Uterus (tissue), 3 donors: ENCODE measurements at regions not wholly inside any gene's neighbourhood (a gene's known extent, or its start where the extent isn't known, plus 50 kb on each side); places are given as distances from the start of the nearest gene placed in this dataset.

ENCODE experiments used
- DNase-seq, 2 donors: peaks; one replicate each; pipeline ENCODE4 v3.0.0-alpha.2; 2019 to 2020
- H3K27ac ChIP-seq, 2 donors: fragments of 200-600 bp; sonication (generic); 1 replicate in 1 of 2; 2 replicates in 1 of 2; pipeline ENCODE4 v1.5.1; 2016 to 2018
- H3K27me3 ChIP-seq, 2 donors: fragments of 200-600 bp; sonication (generic); one replicate each; pipeline ENCODE4 v1.5.1; 2018 to 2019; ENCODE audit warnings: control low read depth in 1 of 2
- H3K36me3 ChIP-seq, 2 donors: fragments of 200-600 bp; sonication (generic); one replicate each; pipeline ENCODE4 v1.5.1; 2019; ENCODE audit warnings: control low read depth in 1 of 2
- H3K4me1 ChIP-seq, 2 donors: fragments of 200-600 bp; sonication (generic); one replicate each; pipeline ENCODE4 v1.5.1; 2018 to 2019; ENCODE audit warnings: control low read depth in 1 of 2
- H3K4me3 ChIP-seq, 2 donors: fragments of 200-600 bp; sonication (generic); 1 replicate in 1 of 2; 2 replicates in 1 of 2; pipeline ENCODE4 v1.5.1; 2018 to 2019; ENCODE audit warnings: mild to moderate bottlenecking in 1 of 2
- H3K9me3 ChIP-seq, 2 donors: fragments of 200-600 bp; sonication (generic); one replicate each; pipeline ENCODE4 v1.5.1; 2019; ENCODE audit warnings: control low read depth in 1 of 2
- CTCF ChIP-seq, 4 experiments: fragments of 200-600 bp in 2 of 4; fragments of 450-650 bp in 2 of 4; sonication (generic) in 2 of 4; IDR thresholded peaks; one replicate each; pipeline ENCODE4 v1.5.1; 2016 to 2019; ENCODE audit warnings: antibody characterized with exemption in 4 of 4, mild to moderate bottlenecking in 2 of 4, moderate library complexity in 1 of 4
- POLR2A ChIP-seq, 2 donors: fragments of 450-650 bp; IDR thresholded peaks; one replicate each; pipeline ENCODE4 v1.6.1; 2016; ENCODE audit warnings: antibody characterized with exemption in 2 of 2, mild to moderate bottlenecking in 1 of 2, moderate library complexity in 1 of 2
- intact Hi-C: fragments of 100-400 bp; cut with DNase I; formaldehyde crosslinking; loops from one replicate; pipeline ENCODE4 v1.15.1; 2023; ENCODE audit warnings: low total_unique reads
- donor health status: DM: yes; HTN: yes; CAD: no.

GRCh38 chr12:97169889-97170567 is 263.0 kb downstream of the NEDD1 start:
- no peak for TF ChIP-seq POLR2A (IDR thresholded peaks at IDR 0.05)
- TF ChIP-seq CTCF (IDR thresholded peaks at IDR 0.05): no peak
- Histone ChIP-seq H3K9me3 (no peaks in the 10 kb centered on the region), H3K4me1 (no peaks in the 10 kb centered on the region), H3K4me3 (no peak overlapping the region), H3K27ac (no peak overlapping the region), H3K36me3 (no peaks in the 10 kb centered on the region), H3K27me3 (no peaks in the 10 kb centered on the region)
- DNase-seq: no peak
- intact Hi-C loops: loop anchor here (10.0 kb wide), 1 partner anchor 1705 kb away; no protein-coding TSS in a partner anchor

GRCh38 chr12:97173688-97174410 is 266.8 kb downstream of the NEDD1 start:
- TF ChIP-seq POLR2A (IDR thresholded peaks at IDR 0.05) (no peak), CTCF (IDR thresholded peaks at IDR 0.05) (no peak)
- Histone ChIP-seq H3K27ac (no peak overlapping the region), H3K27me3 (no peaks in the 10 kb centered on the region), H3K4me1 (no peaks in the 10 kb centered on the region), H3K36me3 (no peaks in the 10 kb centered on the region), H3K9me3 (no peaks in the 10 kb centered on the region), H3K4me3 (no peak overlapping the region)
- intact Hi-C loops: loop anchor here (10.0 kb wide), 1 partner anchor 1701 kb away; no protein-coding TSS in a partner anchor
- no peak for DNase-seq

GRCh38 chr12:97177481-97177880 is 270.4 kb downstream of the NEDD1 start:
- Histone ChIP-seq H3K9me3 (no peaks in the 10 kb centered on the region), H3K27ac (no peak overlapping the region), H3K4me3 (no peak overlapping the region), H3K4me1 (no peaks in the 10 kb centered on the region), H3K27me3 (no peaks in the 10 kb centered on the region), H3K36me3 (no peaks in the 10 kb centered on the region)
- intact Hi-C loops: loop anchor here (10.0 kb wide), 1 partner anchor 1697 kb away; no protein-coding TSS in a partner anchor
- no peak for TF ChIP-seq CTCF (IDR thresholded peaks at IDR 0.05)
- TF ChIP-seq POLR2A (IDR thresholded peaks at IDR 0.05): no peak
- no peak for DNase-seq

- TF ChIP-seq POLR2A (IDR thresholded peaks at IDR 0.05) (no peak), CTCF (IDR thresholded peaks at IDR 0.05) (no peak)
- no peaks in the 10 kb centered on the region for H3K4me1 ChIP-seq
- H3K36me3 ChIP-seq: no peaks in the 10 kb centered on the region
- intact Hi-C loops: no loop called here
- DNase-seq: no peak
- no peaks in the 10 kb centered on the region for H3K27me3 ChIP-seq
- no peak overlapping the region for H3K4me3 ChIP-seq
- H3K9me3 ChIP-seq: no peaks in the 10 kb centered on the region
- H3K27ac ChIP-seq: no peak overlapping the region
These were observed 274.7 kb downstream of the NEDD1 start for GRCh38 chr12:97181571-97182265.

GRCh38 chr12:97182769-97183168 is 275.7 kb downstream of the NEDD1 start:
- Histone ChIP-seq H3K27ac (no peak overlapping the region), H3K9me3 (no peaks in the 10 kb centered on the region), H3K4me1 (no peaks in the 10 kb centered on the region), H3K4me3 (no peak overlapping the region), H3K27me3 (no peaks in the 10 kb centered on the region), H3K36me3 (no peaks in the 10 kb centered on the region)
- intact Hi-C loops: no loop called here
- TF ChIP-seq CTCF (IDR thresholded peaks at IDR 0.05) (no peak), POLR2A (IDR thresholded peaks at IDR 0.05) (no peak)
- DNase-seq: no peak
